ENCODE measurements at regions not wholly inside any gene's neighbourhood (a gene's known extent, or its start where the extent isn't known, plus 50 kb on each side); places are given as distances from the start of the nearest gene placed in this dataset.
A peak's percentile ranks its signal among the peaks of the same experiment; 100 is the strongest.

DNA sequence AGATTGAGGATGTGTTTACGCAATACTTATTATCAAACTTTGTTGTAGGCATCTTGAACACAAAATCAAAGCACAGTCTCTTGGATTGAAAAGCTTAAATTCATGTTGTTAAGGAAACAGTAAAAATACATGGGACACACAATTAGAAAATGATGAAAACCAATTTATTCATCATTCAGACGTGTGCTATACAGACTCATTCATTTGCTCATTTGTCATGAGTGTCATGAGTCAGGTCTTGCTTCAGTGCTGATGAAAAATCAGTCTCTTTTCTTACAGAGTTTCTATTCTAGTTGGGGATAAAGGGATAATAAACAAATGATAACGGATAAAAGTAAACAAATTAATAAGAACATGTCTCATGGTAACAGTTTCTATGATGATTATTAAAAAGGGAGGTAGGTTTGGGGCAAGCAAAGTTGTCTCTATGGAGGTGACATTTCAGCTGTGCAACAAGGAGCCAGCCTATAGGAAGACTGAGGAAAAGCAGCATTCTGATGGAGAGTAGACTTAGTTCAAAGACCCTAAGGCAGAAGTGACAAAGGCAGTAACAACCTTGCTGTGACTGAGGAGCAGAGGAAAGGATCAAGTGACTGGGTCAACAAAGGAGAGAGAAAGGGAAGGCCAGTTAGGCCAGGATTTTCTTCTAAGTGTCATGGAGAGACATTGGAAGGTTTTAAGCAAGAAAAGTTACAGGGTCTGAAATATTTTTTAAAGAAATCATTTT, 224.0 kb upstream of the HHIP start:
- Histone ChIP-seq H3K4me1 (replicated peaks in 1 of 4; ENCODE audit: control insufficient read depth in 3 of 4, insufficient read depth in 4 of 4, low read length in 3 of 4) (no peaks in the 10 kb centered on the region), H2BK12ac (ENCODE audit: low read depth, low read length) (no peak overlapping the region), H3K4me2 (ENCODE audit: insufficient read depth in 1 of 2, low read depth in 2 of 2, low read length in 2 of 2) (no peak overlapping the region), H3K79me2 (ENCODE audit: control insufficient read depth in 1 of 2, insufficient read depth in 2 of 2, low read length in 2 of 2) (no peaks in the 10 kb centered on the region), H3K36me3 (ENCODE audit: control insufficient read depth in 2 of 4, insufficient read depth in 4 of 4, low read length in 3 of 4) (no peaks in the 10 kb centered on the region), H3K79me1 (ENCODE audit: low read depth, low read length) (no peaks in the 10 kb centered on the region), H2AK5ac (ENCODE audit: low read depth, low read length) (no peak overlapping the region), H2BK20ac (ENCODE audit: low read length) (no peak overlapping the region), H3K14ac (ENCODE audit: insufficient read length) (no peak overlapping the region), H2AFZ (ENCODE audit: low read length) (0 out of 2 replicates have a peak overlapping the region, but pooled peaks have one; percentile 2), H2BK5ac (ENCODE audit: low read depth, low read length) (no peak overlapping the region), H3K23ac (ENCODE audit: insufficient read length) (no peak overlapping the region), H3K23me2 (ENCODE audit: low read depth, low read length) (no peaks in the 10 kb centered on the region), H4K5ac (ENCODE audit: insufficient read length, low read depth, low read length) (no peak overlapping the region), H2BK15ac (ENCODE audit: low read length) (no peak overlapping the region), H4K20me1 (replicated peaks in 1 of 2; ENCODE audit: control insufficient read depth in 1 of 2, insufficient read depth in 2 of 2, low read length in 2 of 2) (no peaks in the 10 kb centered on the region), H3K27ac (ENCODE audit: low read depth, low read length) (no peak overlapping the region), H3K4me3 (ENCODE audit: extremely low read depth in 1 of 4, insufficient read depth in 2 of 4, low read depth in 3 of 4, low read length in 4 of 4) (no peak overlapping the region), H3K18ac (ENCODE audit: extremely low read depth, low read length) (no peak overlapping the region), H3K9me3 (ENCODE audit: insufficient read depth in 2 of 2, low read depth in 1 of 2, low read length in 1 of 2) (no peaks in the 10 kb centered on the region), H3K27me3 (replicated peaks in 1 of 4; ENCODE audit: control insufficient read depth in 3 of 4, extremely low read depth in 1 of 4, insufficient read depth in 3 of 4, low read length in 3 of 4) (no peaks in the 10 kb centered on the region), H3K56ac (replicated peaks; ENCODE audit: insufficient read length, low read depth, low read length) (no peak overlapping the region), H2BK120ac (replicated peaks; ENCODE audit: low read depth, low read length) (no peak overlapping the region), H4K8ac (ENCODE audit: extremely low read depth, insufficient read depth, low read length) (no peak overlapping the region), H3K4ac (replicated peaks; ENCODE audit: insufficient read length, low read depth, low read length) (no peak overlapping the region), H4K91ac (replicated peaks; ENCODE audit: insufficient read length, low read length) (no peak overlapping the region), H3K9ac (replicated peaks in 1 of 4; ENCODE audit: extremely low read depth in 1 of 4, low read depth in 3 of 4, low read length in 3 of 4) (no peak overlapping the region)
- CTCF ChIA-PET (ENCODE audit: partially characterized antibody), result interaction anchor here (1.1 kb wide), 2 partner anchors 45 to 243 kb away, joined by 3 read pairs; no protein-coding TSS in a partner anchor
- POLR2A ChIA-PET (ENCODE audit: partially characterized antibody), result no interaction called here
- FAIRE-seq (no peak), DNase-seq (ENCODE audit: low read depth in 1 of 2, low spot score in 2 of 2) (no peak)
- WGBS, 2 experiments (ENCODE audit: extremely low coverage in 1 of 2, insufficient coverage in 1 of 2, insufficient read length in 1 of 2, insufficient replicate concordance in 2 of 2, low coverage in 1 of 2, low lambda C conversion rate in 2 of 2, missing lambda C conversion rate in 1 of 2), result 93% methylated on average over 3 of the region's 3 CpGs; no CpG with 5 or more reads in 1 of the 2 experiments
- TF ChIP-seq JUND (IDR thresholded peaks at IDR 0.05; ENCODE audit: low read length) (no peak), POLR2AphosphoS5 (IDR thresholded peaks at IDR 0.05; ENCODE audit: low read depth, low read length) (no peak), SAP30 (IDR thresholded peaks at IDR 0.05; ENCODE audit: insufficient read depth, insufficient replicate concordance, low read length) (no peak), FOSL1 (IDR thresholded peaks at IDR 0.05; ENCODE audit: insufficient read depth, low read depth, low read length) (no peak), SIRT6 (IDR thresholded peaks at IDR 0.05; ENCODE audit: low read length) (no peak), NANOG (IDR thresholded peaks at IDR 0.05; ENCODE audit: insufficient read depth, low read depth, low read length, poor library complexity, severe bottlenecking) (no peak), CBX8 (IDR thresholded peaks at IDR 0.05; ENCODE audit: borderline replicate concordance, low read depth, low read length) (no peak), RXRA (IDR thresholded peaks at IDR 0.05; ENCODE audit: insufficient read depth, low read depth, low read length) (no peak), CEBPB (IDR thresholded peaks at IDR 0.05; ENCODE audit: low read depth, low read length) (no peak), BRCA1 (IDR thresholded peaks at IDR 0.05; ENCODE audit: low read depth, low read length) (no peak), SIN3A (conservative IDR thresholded peaks at IDR 0.05 in 1 of 2, IDR thresholded peaks at IDR 0.05 in 1 of 2; ENCODE audit: low read depth in 1 of 2, low read length in 2 of 2) (no peak)
- TF ChIP-seq, protein P1, sequence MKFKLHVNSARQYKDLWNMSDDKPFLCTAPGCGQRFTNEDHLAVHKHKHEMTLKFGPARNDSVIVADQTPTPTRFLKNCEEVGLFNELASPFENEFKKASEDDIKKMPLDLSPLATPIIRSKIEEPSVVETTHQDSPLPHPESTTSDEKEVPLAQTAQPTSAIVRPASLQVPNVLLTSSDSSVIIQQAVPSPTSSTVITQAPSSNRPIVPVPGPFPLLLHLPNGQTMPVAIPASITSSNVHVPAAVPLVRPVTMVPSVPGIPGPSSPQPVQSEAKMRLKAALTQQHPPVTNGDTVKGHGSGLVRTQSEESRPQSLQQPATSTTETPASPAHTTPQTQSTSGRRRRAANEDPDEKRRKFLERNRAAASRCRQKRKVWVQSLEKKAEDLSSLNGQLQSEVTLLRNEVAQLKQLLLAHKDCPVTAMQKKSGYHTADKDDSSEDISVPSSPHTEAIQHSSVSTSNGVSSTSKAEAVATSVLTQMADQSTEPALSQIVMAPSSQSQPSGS (IDR thresholded peaks at IDR 0.05; ENCODE audit: low read length), result no peak

Data from H1 (cell line).